NCI-H2171 (cell line): ENCODE measurements at regions not wholly inside any gene's neighbourhood (a gene's known extent, or its start where the extent isn't known, plus 50 kb on each side); places are given as distances from the start of the nearest gene placed in this dataset.

Experiments used
- DNase-seq: peaks from one replicate; lab custom pipeline; 2025; lab: John Stamatoyannopoulos, UW

- no peak for DNase-seq
Measured at GRCh38 chr19:31601855-31602254, 252.6 kb upstream of the TSHZ3 start.

- DNase-seq: no peak
Measured at GRCh38 chr19:31602548-31602947, 253.3 kb upstream of the TSHZ3 start.

GRCh38 chr19:31604493-31605040 lies 255.3 kb upstream of the TSHZ3 start:
- no peak for DNase-seq

- DNase-seq: no peak
Measured at GRCh38 chr19:31610018-31610417, 260.8 kb upstream of the TSHZ3 start.

- no peak for DNase-seq
Measured at GRCh38 chr19:31611046-31611877, 262.0 kb upstream of the TSHZ3 start.

GRCh38 chr19:31612873-31613272 lies 263.6 kb upstream of the TSHZ3 start:
- DNase-seq: no peak

- DNase-seq: no peak
Measured at GRCh38 chr19:31613683-31614219, 264.5 kb upstream of the TSHZ3 start.

GRCh38 chr19:31616031-31616430 lies 266.8 kb upstream of the TSHZ3 start:
- DNase-seq: no peak

- no peak for DNase-seq
Measured at GRCh38 chr19:31617010-31617585, 267.9 kb upstream of the TSHZ3 start.

GRCh38 chr19:31625056-31625455 lies 275.8 kb upstream of the TSHZ3 start:
- DNase-seq: no peak

GRCh38 chr19:31625575-31625974 lies 276.3 kb upstream of the TSHZ3 start:
- DNase-seq: no peak

GRCh38 chr19:31626941-31627340 lies 277.7 kb upstream of the TSHZ3 start:
- no peak for DNase-seq

- DNase-seq: no peak
Measured at GRCh38 chr19:31627620-31628365, 278.6 kb upstream of the TSHZ3 start.

- DNase-seq: no peak
Measured at GRCh38 chr19:31629579-31630363, 280.5 kb upstream of the TSHZ3 start.

GRCh38 chr19:31633014-31633413 lies 283.8 kb upstream of the TSHZ3 start:
- no peak for DNase-seq

GRCh38 chr19:31639306-31639705 lies 290.1 kb upstream of the TSHZ3 start:
- DNase-seq: no peak

- no peak for DNase-seq
Measured at GRCh38 chr19:31641591-31641990, 292.4 kb upstream of the TSHZ3 start.

- DNase-seq: no peak
Measured at GRCh38 chr19:31648347-31648746, 299.1 kb upstream of the TSHZ3 start.

GRCh38 chr19:31656507-31656906 lies 307.3 kb upstream of the TSHZ3 start:
- DNase-seq: no peak

GRCh38 chr19:31658993-31659896 lies 310.0 kb upstream of the TSHZ3 start:
- DNase-seq: no peak

- no peak for DNase-seq
Measured at GRCh38 chr19:31659897-31660210, 310.6 kb upstream of the TSHZ3 start.
